ENCODE measurements at regions not wholly inside any gene's neighbourhood (a gene's known extent, or its start where the extent isn't known, plus 50 kb on each side); places are given as distances from the start of the nearest gene placed in this dataset.

- TF ChIP-seq CTCF (IDR thresholded peaks at IDR 0.05; ENCODE audit: low read depth, low read length, missing control alignments): no peak
- no peak for DNase-seq (ENCODE audit: extremely low read depth, low read depth)
- no peak overlapping the region for H3K4me3 ChIP-seq (replicated peaks; ENCODE audit: low read depth, low read length)
These were observed 258.0 kb upstream of the GRID2 start for GRCh38 chr4:92045718-92046117.

GRCh38 chr4:92047209-92047875 is 256.4 kb upstream of the GRID2 start:
- no peak for DNase-seq (ENCODE audit: extremely low read depth, low read depth)
- H3K4me3 ChIP-seq (replicated peaks; ENCODE audit: low read depth, low read length): no peak overlapping the region
- TF ChIP-seq CTCF (IDR thresholded peaks at IDR 0.05; ENCODE audit: low read depth, low read length, missing control alignments): no peak

DNA sequence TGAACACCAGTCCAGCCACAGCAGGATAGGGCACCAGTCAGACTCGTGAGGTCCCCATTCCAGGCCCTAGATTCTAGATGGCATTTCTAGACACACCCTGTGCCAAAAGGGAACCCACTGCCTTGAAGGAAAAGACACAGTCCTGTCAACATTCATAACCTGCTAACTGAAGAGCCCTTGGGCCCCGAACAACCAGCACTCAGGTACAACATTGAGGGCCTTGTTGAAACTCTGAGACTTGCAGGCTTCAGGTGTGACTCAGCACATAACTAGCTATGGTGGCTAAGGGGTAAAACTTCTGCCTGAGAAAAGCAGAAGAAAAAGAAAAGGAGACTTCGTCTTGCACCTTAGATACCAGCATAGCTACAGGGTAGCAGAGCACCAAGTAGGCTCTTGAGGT is 252.9 kb upstream of the GRID2 start:
- DNase-seq (ENCODE audit: extremely low read depth, low read depth): no peak
- no peak for TF ChIP-seq CTCF (IDR thresholded peaks at IDR 0.05; ENCODE audit: low read depth, low read length, missing control alignments)
- H3K4me3 ChIP-seq (replicated peaks; ENCODE audit: low read depth, low read length): no peak overlapping the region

DNA sequence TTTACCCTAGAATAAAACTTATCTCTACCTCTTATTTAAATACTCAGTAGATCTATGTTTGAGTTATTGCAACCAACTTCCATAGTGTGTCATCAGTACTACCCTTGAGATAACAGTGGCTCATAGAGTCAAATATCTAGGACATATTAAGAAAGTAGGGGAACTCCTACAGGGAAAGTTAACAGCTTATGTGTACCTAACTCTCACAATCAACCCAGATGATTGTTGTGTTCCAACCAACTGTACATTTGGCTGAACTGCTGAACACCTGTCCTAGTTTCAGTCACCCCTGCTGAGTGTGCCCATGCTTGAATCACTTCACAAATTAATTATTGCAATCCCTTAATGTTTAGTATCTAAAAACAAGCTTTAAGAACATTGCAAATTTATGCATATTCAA is 244.2 kb upstream of the GRID2 start:
- TF ChIP-seq CTCF (IDR thresholded peaks at IDR 0.05; ENCODE audit: low read depth, low read length, missing control alignments): no peak
- no peak overlapping the region for H3K4me3 ChIP-seq (replicated peaks; ENCODE audit: low read depth, low read length)
- DNase-seq (ENCODE audit: extremely low read depth, low read depth): no peak

DNA sequence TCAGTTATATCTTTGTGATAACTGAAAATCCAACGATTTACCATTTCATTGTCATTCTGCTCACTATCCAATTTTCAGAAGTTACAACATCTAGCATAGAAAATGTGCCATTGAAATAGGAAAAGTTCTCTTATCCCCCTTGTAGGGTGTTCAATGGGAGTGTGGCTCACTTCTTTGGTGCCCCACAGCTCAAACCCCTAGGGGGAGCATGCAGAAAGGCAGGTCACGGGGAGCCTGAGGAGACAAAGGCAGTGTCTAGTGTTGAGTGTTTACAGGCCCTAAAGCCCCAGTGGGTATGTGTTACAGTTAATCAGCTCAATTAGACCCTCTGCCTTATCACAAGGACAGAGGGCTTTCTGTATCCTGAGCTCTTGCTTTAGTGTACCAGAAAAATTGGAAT is 243.4 kb upstream of the GRID2 start:
- no peak overlapping the region for H3K4me3 ChIP-seq (replicated peaks; ENCODE audit: low read depth, low read length)
- no peak for TF ChIP-seq CTCF (IDR thresholded peaks at IDR 0.05; ENCODE audit: low read depth, low read length, missing control alignments)
- no peak for DNase-seq (ENCODE audit: extremely low read depth, low read depth)

- TF ChIP-seq CTCF (IDR thresholded peaks at IDR 0.05; ENCODE audit: low read depth, low read length, missing control alignments): no peak
- DNase-seq (ENCODE audit: extremely low read depth, low read depth): no peak
- no peak overlapping the region for H3K4me3 ChIP-seq (replicated peaks; ENCODE audit: low read depth, low read length)
These were observed 239.2 kb upstream of the GRID2 start for GRCh38 chr4:92064574-92064973.

GRCh38 chr4:92066485-92066884 is 237.3 kb upstream of the GRID2 start:
- no peak for DNase-seq (ENCODE audit: extremely low read depth, low read depth)
- no peak for TF ChIP-seq CTCF (IDR thresholded peaks at IDR 0.05; ENCODE audit: low read depth, low read length, missing control alignments)
- no peak overlapping the region for H3K4me3 ChIP-seq (replicated peaks; ENCODE audit: low read depth, low read length)
